ENCODE measurements at regions not wholly inside any gene's neighbourhood (a gene's known extent, or its start where the extent isn't known, plus 50 kb on each side); places are given as distances from the start of the nearest gene placed in this dataset.

DNA sequence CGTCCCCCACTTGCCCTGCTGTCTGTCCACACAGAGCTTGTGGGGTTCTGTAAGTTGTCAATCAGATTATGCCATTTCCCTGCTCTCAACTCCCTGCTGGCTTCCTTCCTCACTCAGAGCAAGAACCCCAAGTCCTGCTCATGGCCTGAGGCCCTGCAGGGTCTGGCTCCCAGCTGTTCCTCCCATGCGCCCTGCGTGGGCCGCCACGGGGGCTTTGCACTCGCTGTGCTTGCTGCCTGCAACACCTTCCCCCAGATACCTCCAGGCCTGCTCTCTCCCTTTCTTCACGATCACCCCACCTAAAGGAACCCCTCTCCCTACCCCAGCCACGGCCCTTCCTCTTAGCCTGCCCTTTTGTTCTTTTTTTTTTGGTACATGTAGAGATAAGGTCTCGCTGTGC is 234.6 kb downstream of the AACS start:
- no peak overlapping the region for H3K4me3 ChIP-seq (ENCODE audit: low read depth, low read length)
- DNase-seq (ENCODE audit: low read depth) = no peak
- TF ChIP-seq, protein P1, sequence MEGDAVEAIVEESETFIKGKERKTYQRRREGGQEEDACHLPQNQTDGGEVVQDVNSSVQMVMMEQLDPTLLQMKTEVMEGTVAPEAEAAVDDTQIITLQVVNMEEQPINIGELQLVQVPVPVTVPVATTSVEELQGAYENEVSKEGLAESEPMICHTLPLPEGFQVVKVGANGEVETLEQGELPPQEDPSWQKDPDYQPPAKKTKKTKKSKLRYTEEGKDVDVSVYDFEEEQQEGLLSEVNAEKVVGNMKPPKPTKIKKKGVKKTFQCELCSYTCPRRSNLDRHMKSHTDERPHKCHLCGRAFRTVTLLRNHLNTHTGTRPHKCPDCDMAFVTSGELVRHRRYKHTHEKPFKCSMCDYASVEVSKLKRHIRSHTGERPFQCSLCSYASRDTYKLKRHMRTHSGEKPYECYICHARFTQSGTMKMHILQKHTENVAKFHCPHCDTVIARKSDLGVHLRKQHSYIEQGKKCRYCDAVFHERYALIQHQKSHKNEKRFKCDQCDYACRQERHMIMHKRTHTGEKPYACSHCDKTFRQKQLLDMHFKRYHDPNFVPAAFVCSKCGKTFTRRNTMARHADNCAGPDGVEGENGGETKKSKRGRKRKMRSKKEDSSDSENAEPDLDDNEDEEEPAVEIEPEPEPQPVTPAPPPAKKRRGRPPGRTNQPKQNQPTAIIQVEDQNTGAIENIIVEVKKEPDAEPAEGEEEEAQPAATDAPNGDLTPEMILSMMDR (conservative IDR thresholded peaks at IDR 0.05; ENCODE audit: low read depth, low read length) = no peak

DNA sequence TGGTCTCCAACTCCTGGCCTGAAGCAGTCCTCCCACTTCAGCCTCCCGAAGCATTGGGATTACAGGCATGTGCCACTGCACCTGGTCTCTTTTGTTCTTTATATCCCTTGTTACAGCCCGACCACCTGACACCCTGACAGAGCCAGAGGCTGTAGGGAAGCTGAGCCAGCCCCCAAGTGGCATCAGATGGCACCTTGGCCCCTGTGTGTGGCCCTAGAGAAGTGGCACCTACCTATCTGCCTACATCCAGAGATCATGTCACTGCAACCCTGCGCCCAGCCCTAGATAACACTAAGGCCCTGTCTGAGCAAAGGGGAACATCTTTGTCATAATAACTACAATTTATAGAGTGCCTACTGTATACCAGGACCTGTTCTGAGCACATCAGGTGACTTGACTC is 235.0 kb downstream of the AACS start:
- DNase-seq (ENCODE audit: low read depth) = no peak
- no peak overlapping the region for H3K4me3 ChIP-seq (ENCODE audit: low read depth, low read length)
- TF ChIP-seq, protein P1 (conservative IDR thresholded peaks at IDR 0.05; ENCODE audit: low read depth, low read length) = no peak

DNA sequence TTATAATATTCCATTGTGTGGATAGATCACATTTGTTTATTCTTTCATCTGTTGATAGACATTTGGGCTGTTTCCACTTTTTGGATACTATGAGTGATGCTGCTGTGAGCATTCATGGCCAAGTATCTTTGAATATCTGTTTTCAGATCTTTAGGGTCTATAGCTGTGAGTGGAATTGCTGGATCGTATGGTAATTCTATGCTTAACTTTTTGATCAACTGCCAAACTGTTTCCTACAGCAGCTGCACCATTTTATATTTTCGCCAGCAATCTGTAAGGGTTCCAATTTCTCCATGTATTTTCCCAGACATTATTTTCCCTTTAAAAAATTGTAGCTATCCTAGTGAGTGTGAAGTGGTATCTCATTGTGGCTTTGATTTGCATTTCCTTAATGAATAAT is 238.1 kb downstream of the AACS start:
- no peak for DNase-seq (ENCODE audit: low read depth)
- TF ChIP-seq, protein P1 (conservative IDR thresholded peaks at IDR 0.05; ENCODE audit: low read depth, low read length) = no peak
- H3K4me3 ChIP-seq (ENCODE audit: low read depth, low read length) = no peak overlapping the region

DNA sequence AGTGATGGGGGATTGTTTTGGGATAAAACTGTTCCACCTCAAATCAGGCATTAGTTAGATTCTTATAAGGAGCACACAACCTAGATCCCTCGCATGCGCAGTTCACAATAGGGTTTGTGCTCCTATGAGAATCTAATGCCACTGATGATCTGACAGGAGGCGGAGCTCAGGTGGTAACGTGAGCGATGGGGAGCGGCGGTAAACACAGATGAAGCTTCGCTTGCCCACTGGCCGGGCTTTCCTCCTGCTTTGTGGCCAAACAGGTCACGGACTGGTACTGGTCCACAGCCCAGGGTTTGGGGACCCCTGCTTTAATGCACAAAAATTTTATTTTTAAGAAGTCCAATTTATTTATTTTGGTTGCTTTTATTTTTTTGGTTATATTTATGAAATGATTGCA is 238.8 kb downstream of the AACS start:
- DNase-seq (ENCODE audit: low read depth) = no peak
- H3K4me3 ChIP-seq (ENCODE audit: low read depth, low read length) = no peak overlapping the region
- TF ChIP-seq, protein P1 (conservative IDR thresholded peaks at IDR 0.05; ENCODE audit: low read depth, low read length) = no peak

DNA sequence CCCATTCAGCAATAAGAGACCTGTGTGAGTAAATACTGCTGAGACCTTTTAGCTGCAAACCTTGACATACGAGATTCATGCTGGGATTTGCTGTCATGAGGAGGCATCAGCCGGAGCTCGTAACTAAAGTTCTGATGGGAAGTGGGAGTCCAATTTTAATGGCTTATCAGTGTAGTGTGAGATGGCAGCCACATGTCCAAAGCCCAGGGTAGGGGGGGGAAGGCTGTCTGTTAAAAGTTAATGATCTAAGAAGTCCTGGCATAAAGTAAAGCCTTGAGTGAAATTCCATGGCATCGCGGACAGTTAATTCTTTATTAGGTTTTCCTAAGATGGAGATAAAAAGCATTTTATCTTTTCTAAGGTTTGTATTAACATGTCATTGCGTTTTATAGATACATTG is 240.0 kb downstream of the AACS start:
- TF ChIP-seq, protein P1 (conservative IDR thresholded peaks at IDR 0.05; ENCODE audit: low read depth, low read length) = no peak
- no peak overlapping the region for H3K4me3 ChIP-seq (ENCODE audit: low read depth, low read length)
- DNase-seq (ENCODE audit: low read depth) = no peak

DNA sequence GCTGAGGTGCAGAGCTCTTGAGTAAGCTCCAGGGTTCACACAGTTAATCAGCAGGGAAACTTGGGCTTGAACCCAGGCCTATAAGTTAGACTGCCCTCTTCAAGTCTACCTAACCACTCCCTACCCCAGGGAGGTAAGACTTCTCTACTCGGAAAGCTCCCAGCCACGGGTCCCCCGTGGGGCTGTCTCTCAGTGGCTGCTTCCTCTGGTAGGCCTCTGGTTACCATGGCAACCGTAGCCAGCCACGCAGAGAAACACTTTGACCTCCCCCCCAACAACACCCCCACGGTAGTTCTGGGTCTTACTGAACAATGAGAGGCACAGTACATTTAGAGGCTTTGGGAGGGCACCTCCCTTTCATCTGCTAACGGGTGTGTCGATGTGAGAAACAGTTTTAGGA is 245.2 kb downstream of the AACS start:
- H3K4me3 ChIP-seq (ENCODE audit: low read depth, low read length) = no peak overlapping the region
- TF ChIP-seq, protein P1 (conservative IDR thresholded peaks at IDR 0.05; ENCODE audit: low read depth, low read length) = no peak
- no peak for DNase-seq (ENCODE audit: low read depth)

DNA sequence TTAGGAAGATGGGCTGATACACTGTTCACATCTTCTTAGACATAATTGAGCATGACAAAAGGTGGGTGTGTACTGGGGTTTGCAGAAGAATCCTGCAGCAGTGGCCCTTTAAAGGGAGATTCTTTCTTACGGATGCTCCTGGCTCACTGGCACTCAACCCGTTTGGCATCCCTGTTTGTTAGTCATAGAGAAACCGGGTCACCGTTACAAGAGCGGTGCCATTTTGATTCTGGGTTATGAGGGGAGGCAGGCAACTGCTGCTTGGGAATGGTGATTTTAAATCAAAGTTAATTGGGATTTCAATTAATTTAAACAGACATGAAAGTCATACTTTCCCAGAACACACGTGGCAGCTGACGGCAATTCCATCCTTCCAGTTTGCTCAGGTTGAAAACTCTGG is 245.8 kb downstream of the AACS start:
- TF ChIP-seq, protein P1 (conservative IDR thresholded peaks at IDR 0.05; ENCODE audit: low read depth, low read length) = no peak
- H3K4me3 ChIP-seq (ENCODE audit: low read depth, low read length) = no peak overlapping the region
- DNase-seq (ENCODE audit: low read depth) = no peak
